ENCODE measurements at regions not wholly inside any gene's neighbourhood (a gene's known extent, or its start where the extent isn't known, plus 50 kb on each side); places are given as distances from the start of the nearest gene placed in this dataset.

GRCh38 chr10:4391683-4392082 is 434.3 kb upstream of the AKR1E2 start:
- TF ChIP-seq CTCF (IDR thresholded peaks at IDR 0.05; ENCODE audit: insufficient read depth, low read depth, low read length) = no peak
- TF ChIP-seq EZH2 (IDR thresholded peaks at IDR 0.05; ENCODE audit: insufficient read depth, low read length) = no peak
